ENCODE measurements at regions not wholly inside any gene's neighbourhood (a gene's known extent, or its start where the extent isn't known, plus 50 kb on each side); places are given as distances from the start of the nearest gene placed in this dataset.

GRCh38 chr2:203812294-203813221 lies 55.0 kb upstream of the CTLA4 start:
- DNase-seq (ENCODE audit: low read depth in 4 of 4, low spot score in 2 of 4), result no peak

DNA sequence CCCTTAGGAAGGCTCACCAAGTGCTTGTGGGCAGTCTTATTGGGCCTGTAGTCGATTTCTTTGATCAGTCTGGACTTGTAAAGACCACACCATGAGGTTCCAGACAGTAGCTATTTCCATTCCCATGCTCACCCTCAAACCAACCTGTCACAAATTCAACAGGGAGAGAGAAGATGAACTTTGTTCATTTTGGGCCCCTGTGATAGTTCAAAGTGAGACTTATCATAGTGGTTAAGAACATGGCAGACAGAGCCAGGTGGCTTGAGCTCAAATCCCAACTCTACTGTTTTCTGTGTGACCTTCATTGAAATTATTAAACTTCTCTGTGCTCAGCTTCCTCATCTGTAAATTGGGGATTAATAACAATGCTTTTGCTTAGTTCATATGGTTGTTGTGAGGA lies 53.9 kb upstream of the CTLA4 start:
- DNase-seq (ENCODE audit: low read depth in 4 of 4, low spot score in 2 of 4), result no peak

DNA sequence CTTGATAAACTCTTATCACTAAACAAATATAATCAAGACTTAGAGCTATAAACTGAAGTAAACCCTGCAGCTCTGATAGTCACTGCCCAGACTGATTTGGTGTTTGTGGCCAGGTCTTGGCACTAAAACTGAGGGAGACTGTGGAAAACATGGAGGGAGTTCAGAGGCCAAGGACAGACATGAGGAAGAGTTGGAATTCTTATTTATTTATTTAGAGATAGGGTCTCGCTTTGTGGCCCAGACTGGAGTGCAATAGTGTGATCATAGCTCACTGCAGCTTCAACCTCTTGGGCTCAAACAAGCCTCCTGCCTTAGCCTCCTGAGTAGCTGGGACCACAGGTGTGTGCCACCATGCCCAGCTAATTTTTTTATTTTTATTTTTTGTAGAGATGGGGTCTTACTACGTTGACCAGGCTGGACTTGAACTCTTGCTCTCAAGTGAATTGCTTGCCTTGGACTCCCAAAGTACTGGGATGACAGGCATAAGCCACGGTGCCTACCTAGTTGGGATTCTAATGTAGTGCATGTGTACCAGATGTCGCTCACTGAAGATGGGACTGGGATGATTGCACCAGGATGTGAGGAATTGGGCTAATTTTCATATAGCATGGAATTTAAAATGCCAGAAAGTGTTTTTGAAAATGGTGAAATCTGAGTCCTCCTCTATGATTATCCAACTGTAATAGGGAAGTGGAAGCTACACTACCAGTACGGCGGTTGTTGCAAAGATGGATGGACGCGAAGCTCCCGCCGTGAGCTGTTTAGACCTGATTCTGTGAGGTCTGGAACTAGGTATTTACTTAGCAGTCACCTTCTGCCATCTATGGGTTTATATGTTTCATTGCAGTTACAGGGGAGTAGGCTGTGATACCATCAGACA lies 52.7 kb upstream of the CTLA4 start:
- DNase-seq (ENCODE audit: low read depth in 4 of 4, low spot score in 2 of 4), result peak in 3 of 4 donors; percentile 24 to 36 (median 36)

- no peak for DNase-seq (ENCODE audit: low read depth in 4 of 4, low spot score in 2 of 4)
These were observed 52.1 kb upstream of the CTLA4 start for GRCh38 chr2:203815541-203815898.

DNA sequence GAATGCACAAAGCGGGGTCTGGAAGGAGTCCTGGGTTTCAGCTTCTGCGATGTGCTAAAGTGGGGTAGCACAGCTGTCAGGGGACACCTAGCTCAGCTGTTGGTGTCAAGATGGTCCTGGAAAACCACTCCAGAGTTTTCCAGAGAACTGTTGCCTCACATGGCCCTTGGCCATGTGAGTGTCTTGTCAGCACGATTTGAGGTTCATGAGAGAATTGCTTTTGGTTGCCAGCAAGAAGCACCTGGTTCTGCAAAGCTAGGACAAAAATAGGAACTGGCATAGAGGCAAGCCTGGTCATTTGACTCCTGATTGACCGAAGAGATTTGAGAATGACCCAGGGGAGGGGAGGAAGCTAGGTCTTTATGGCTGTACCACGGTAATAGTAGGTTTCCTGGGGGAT lies 50.4 kb upstream of the CTLA4 start:
- DNase-seq (ENCODE audit: low read depth in 4 of 4, low spot score in 2 of 4), result no peak
